Natural killer cell (primary cell): ENCODE measurements at regions not wholly inside any gene's neighbourhood (a gene's known extent, or its start where the extent isn't known, plus 50 kb on each side); places are given as distances from the start of the nearest gene placed in this dataset.

Experiments used
- ATAC-seq, 3 donors: fragments of 150-1000 bp in 2 of 3; fragments of 200-7000 bp in 1 of 3; cut with Tn5 transposase; 1 replicate in 1 of 3; 2 replicates in 2 of 3; pipeline ENCODE4 v1.10.0; 2021; ENCODE audit warnings: mild to moderate bottlenecking in 2 of 3, moderate library complexity in 2 of 3
- DNase-seq, 2 donors: peaks; one replicate each; pipeline versions ENCODE4 v3.0.0 to v3.0.0-alpha.2; 2013 to 2021; ENCODE audit warnings: mixed read lengths in 1 of 2
- H3K27ac ChIP-seq: one replicate; pipeline ENCODE4 v1.5.1; 2013; ENCODE audit warnings: mild to moderate bottlenecking, low read length
- H3K27me3 ChIP-seq: one replicate; pipeline ENCODE4 v1.6.1; 2013; ENCODE audit warnings: low read length; ENCODE audit not compliant: control insufficient read depth, insufficient read depth
- H3K36me3 ChIP-seq: one replicate; pipeline ENCODE4 v1.6.1; 2013; ENCODE audit warnings: low read length; ENCODE audit not compliant: control insufficient read depth, insufficient read depth
- H3K4me1 ChIP-seq: one replicate; pipeline ENCODE4 v1.6.1; 2013; ENCODE audit warnings: low read length; ENCODE audit not compliant: control insufficient read depth, insufficient read depth
- H3K4me3 ChIP-seq: one replicate; pipeline ENCODE4 v1.5.1; 2013; ENCODE audit warnings: low read length
- H3K9me3 ChIP-seq: one replicate; pipeline ENCODE4 v1.6.1; 2013; ENCODE audit warnings: low read length; ENCODE audit not compliant: control insufficient read depth, insufficient read depth
- H3K27ac Mint-ChIP-seq, 2 donors: one replicate each; pipeline ENCODE4 v1.8.0; 2022; ENCODE audit warnings: mild to moderate bottlenecking in 2 of 2, mixed read lengths in 2 of 2, moderate library complexity in 1 of 2
- H3K27me3 Mint-ChIP-seq, 2 donors: one replicate each; pipeline ENCODE4 v1.8.0; 2022; ENCODE audit warnings: low read depth in 2 of 2, mixed read lengths in 2 of 2
- H3K36me3 Mint-ChIP-seq: one replicate; pipeline ENCODE4 v1.8.0; 2022; ENCODE audit warnings: mixed read lengths
- H3K4me1 Mint-ChIP-seq, 2 donors: one replicate each; pipeline ENCODE4 v1.8.0; 2022; ENCODE audit warnings: mixed read lengths in 2 of 2
- H3K4me3 Mint-ChIP-seq: one replicate; pipeline ENCODE4 v1.8.0; 2022; ENCODE audit warnings: mild to moderate bottlenecking, moderate library complexity, mixed read lengths
- H3K9me3 Mint-ChIP-seq, 2 donors: one replicate each; pipeline ENCODE4 v1.8.0; 2022; ENCODE audit warnings: mixed read lengths in 2 of 2
- CTCF ChIP-seq: fragments of 200-600 bp; IDR thresholded peaks from one replicate; pipeline ENCODE4 v1.8.0; 2022; ENCODE audit warnings: antibody characterized with exemption
- WGBS: methylation state at CpG from one replicate; pipeline ENCODE4 v1.1.7; 2013; ENCODE audit warnings: missing lambda C conversion rate; ENCODE audit not compliant: insufficient coverage; 5-methylcytosine and 5-hydroxymethylcytosine counted together
- intact Hi-C: fragments of 100-400 bp; cut with micrococcal nuclease; formaldehyde crosslinking; loops from one replicate; pipeline ENCODE4 v1.14.2; 2022

GRCh38 chr6:91476000-91476399 lies 889.1 kb upstream of the MAP3K7 start:
- no peak for ATAC-seq
- no peak overlapping the region for H3K4me3 ChIP-seq
- no peaks in the 10 kb centered on the region for H3K36me3 ChIP-seq
- no peak overlapping the region for H3K27ac ChIP-seq
- H3K9me3 Mint-ChIP-seq, result peaks cover 5 to 9% of the 10 kb centered on the region in 2 donors
- H3K27me3 Mint-ChIP-seq, result no peaks in the 10 kb centered on the region
- intact Hi-C loops, result no loop called here
- no peaks in the 10 kb centered on the region for H3K27me3 ChIP-seq
- DNase-seq, result no peak
- no peaks in the 10 kb centered on the region for H3K4me1 ChIP-seq
- H3K36me3 Mint-ChIP-seq, result no peaks in the 10 kb centered on the region
- no peaks in the 10 kb centered on the region for H3K9me3 ChIP-seq
- H3K4me1 Mint-ChIP-seq, result no peaks in the 10 kb centered on the region
- no peak overlapping the region for H3K27ac Mint-ChIP-seq
- H3K4me3 Mint-ChIP-seq, result no peak overlapping the region
- 4% methylated on average over 2 of the region's 2 CpGs for WGBS
- TF ChIP-seq CTCF, result no peak

- Mint-ChIP-seq H3K27ac (no peak overlapping the region), H3K4me3 (no peak overlapping the region), H3K9me3 (peaks cover 4 to 7% of the 10 kb centered on the region in 2 donors), H3K4me1 (no peaks in the 10 kb centered on the region), H3K27me3 (no peaks in the 10 kb centered on the region), H3K36me3 (no peaks in the 10 kb centered on the region)
- DNase-seq (no peak), ATAC-seq (no peak)
- no peak for TF ChIP-seq CTCF
- Histone ChIP-seq H3K27ac (no peak overlapping the region), H3K4me3 (no peak overlapping the region), H3K36me3 (no peaks in the 10 kb centered on the region), H3K9me3 (no peaks in the 10 kb centered on the region), H3K4me1 (no peaks in the 10 kb centered on the region), H3K27me3 (no peaks in the 10 kb centered on the region)
- intact Hi-C loops, result no loop called here
- 87% methylated on average over 3 of the region's 3 CpGs for WGBS
Observed at GRCh38 chr6:91465393-91465792, 878.5 kb upstream of the MAP3K7 start.

GRCh38 chr6:91464718-91465117 lies 877.8 kb upstream of the MAP3K7 start:
- Mint-ChIP-seq H3K9me3 (peaks cover 2 to 4% of the 10 kb centered on the region in 2 donors), H3K27ac (no peak overlapping the region), H3K36me3 (no peaks in the 10 kb centered on the region), H3K4me3 (no peak overlapping the region), H3K27me3 (no peaks in the 10 kb centered on the region), H3K4me1 (no peaks in the 10 kb centered on the region)
- no peak overlapping the region for H3K4me3 ChIP-seq
- no peak overlapping the region for H3K27ac ChIP-seq
- ATAC-seq (no peak), DNase-seq (no peak)
- no peak for TF ChIP-seq CTCF
- H3K4me1 ChIP-seq, result no peaks in the 10 kb centered on the region
- no peaks in the 10 kb centered on the region for H3K27me3 ChIP-seq
- intact Hi-C loops, result no loop called here
- no peaks in the 10 kb centered on the region for H3K36me3 ChIP-seq
- H3K9me3 ChIP-seq, result no peaks in the 10 kb centered on the region

GRCh38 chr6:91464201-91464600 lies 877.3 kb upstream of the MAP3K7 start:
- no peak overlapping the region for H3K4me3 ChIP-seq
- no peaks in the 10 kb centered on the region for H3K27me3 Mint-ChIP-seq
- no peak for DNase-seq
- intact Hi-C loops, result no loop called here
- no peak overlapping the region for H3K4me3 Mint-ChIP-seq
- ATAC-seq, result no peak
- H3K4me1 ChIP-seq, result no peaks in the 10 kb centered on the region
- TF ChIP-seq CTCF, result no peak
- no peak overlapping the region for H3K27ac ChIP-seq
- no peaks in the 10 kb centered on the region for H3K36me3 Mint-ChIP-seq
- no peaks in the 10 kb centered on the region for H3K4me1 Mint-ChIP-seq
- no peaks in the 10 kb centered on the region for H3K36me3 ChIP-seq
- WGBS, result 100% methylated on average over 1 of the region's 1 CpG
- no peaks in the 10 kb centered on the region for H3K9me3 ChIP-seq
- no peak overlapping the region for H3K27ac Mint-ChIP-seq
- no peaks in the 10 kb centered on the region for H3K27me3 ChIP-seq
- peaks cover 2 to 4% of the 10 kb centered on the region in 2 donors for H3K9me3 Mint-ChIP-seq
